Stimulated activated naive CD8-positive, alpha-beta T cell treated with anti-CD3 and anti-CD28 coated beads, Interleukin-15, amount 100 ng/mL, for 72 hours (primary cell): ENCODE measurements at regions not wholly inside any gene's neighbourhood (a gene's known extent, or its start where the extent isn't known, plus 50 kb on each side); places are given as distances from the start of the nearest gene placed in this dataset.

Experiments used
- ATAC-seq: fragments of 150-1000 bp; cut with Tn5 transposase; 2 replicates; pipeline ENCODE4 v1.10.0; 2021; ENCODE audit warnings: mild to moderate bottlenecking, moderate library complexity
- DNase-seq, 2 donors: peaks; one replicate each; pipeline ENCODE4 v3.0.0; 2021 to 2022
- H3K27ac Mint-ChIP-seq, 2 donors: one replicate each; pipeline ENCODE4 v1.8.0; 2022; ENCODE audit warnings: mild to moderate bottlenecking in 2 of 2, mixed read lengths in 2 of 2, moderate library complexity in 2 of 2
- H3K27me3 Mint-ChIP-seq: one replicate; pipeline ENCODE4 v1.8.0; 2022; ENCODE audit warnings: mixed read lengths
- H3K4me1 Mint-ChIP-seq: one replicate; pipeline ENCODE4 v1.8.0; 2022; ENCODE audit warnings: mild to moderate bottlenecking, mixed read lengths
- H3K4me3 Mint-ChIP-seq, 2 donors: one replicate each; pipeline ENCODE4 v1.8.0; 2022; ENCODE audit warnings: mild to moderate bottlenecking in 2 of 2, mixed read lengths in 2 of 2, moderate library complexity in 1 of 2
- H3K9me3 Mint-ChIP-seq, 2 donors: one replicate each; pipeline ENCODE4 v1.8.0; 2022; ENCODE audit warnings: mixed read lengths in 2 of 2

- Mint-ChIP-seq H3K27ac (no peak overlapping the region), H3K4me3 (no peak overlapping the region), H3K9me3 (no peaks in the 10 kb centered on the region), H3K27me3 (peaks cover 22% of the 10 kb centered on the region), H3K4me1 (no peaks in the 10 kb centered on the region)
- DNase-seq (no peak), ATAC-seq (no peak)
Measured at GRCh38 chrX:102067966-102068723, 57.3 kb upstream of the TCEAL2 start.

- peaks cover 8% of the 10 kb centered on the region for H3K27me3 Mint-ChIP-seq
- no peak overlapping the region for H3K27ac Mint-ChIP-seq
- no peak for DNase-seq
- H3K4me1 Mint-ChIP-seq: no peaks in the 10 kb centered on the region
- ATAC-seq: no peak
- H3K4me3 Mint-ChIP-seq: no peak overlapping the region
- H3K9me3 Mint-ChIP-seq: no peaks in the 10 kb centered on the region
Measured at GRCh38 chrX:102063445-102064074, 61.9 kb upstream of the TCEAL2 start.

- Mint-ChIP-seq H3K27ac (no peak overlapping the region), H3K4me1 (no peaks in the 10 kb centered on the region), H3K4me3 (no peak overlapping the region), H3K27me3 (no peaks in the 10 kb centered on the region), H3K9me3 (no peaks in the 10 kb centered on the region)
- DNase-seq: no peak
- ATAC-seq: no peak
Measured at GRCh38 chrX:102044496-102044895, 81.0 kb upstream of the TCEAL2 start.

- H3K4me3 Mint-ChIP-seq: no peak overlapping the region
- no peaks in the 10 kb centered on the region for H3K27me3 Mint-ChIP-seq
- no peaks in the 10 kb centered on the region for H3K9me3 Mint-ChIP-seq
- ATAC-seq (no peak), DNase-seq (no peak)
- no peaks in the 10 kb centered on the region for H3K4me1 Mint-ChIP-seq
- H3K27ac Mint-ChIP-seq: no peak overlapping the region
Measured at GRCh38 chrX:102043380-102043779, 82.1 kb upstream of the TCEAL2 start.

- peaks cover 0 to 7% of the 10 kb centered on the region in 2 donors for H3K9me3 Mint-ChIP-seq
- ATAC-seq: no peak
- no peak overlapping the region for H3K27ac Mint-ChIP-seq
- no peaks in the 10 kb centered on the region for H3K4me1 Mint-ChIP-seq
- H3K27me3 Mint-ChIP-seq: no peaks in the 10 kb centered on the region
- no peak overlapping the region for H3K4me3 Mint-ChIP-seq
- DNase-seq: no peak
Measured at GRCh38 chrX:102042372-102043325, 82.8 kb upstream of the TCEAL2 start.

GRCh38 chrX:102029026-102029425, 96.5 kb upstream of the TCEAL2 start:
- Mint-ChIP-seq H3K4me3 (no peak overlapping the region), H3K27me3 (no peaks in the 10 kb centered on the region), H3K4me1 (no peaks in the 10 kb centered on the region), H3K9me3 (peaks cover 0 to 20% of the 10 kb centered on the region in 2 donors), H3K27ac (no peak overlapping the region)
- DNase-seq: no peak
- ATAC-seq: no peak

- ATAC-seq (no peak), DNase-seq (no peak)
- Mint-ChIP-seq H3K4me3 (no peak overlapping the region), H3K4me1 (no peaks in the 10 kb centered on the region), H3K27ac (no peak overlapping the region), H3K27me3 (no peaks in the 10 kb centered on the region), H3K9me3 (peaks cover 7 to 12% of the 10 kb centered on the region in 2 donors)
Measured at GRCh38 chrX:102018208-102018607, 86.4 kb upstream of the ZMAT1 start.

GRCh38 chrX:102008901-102009300, 77.1 kb upstream of the ZMAT1 start:
- H3K4me1 Mint-ChIP-seq: no peaks in the 10 kb centered on the region
- H3K27ac Mint-ChIP-seq: no peak overlapping the region
- DNase-seq: no peak
- no peaks in the 10 kb centered on the region for H3K27me3 Mint-ChIP-seq
- no peak overlapping the region for H3K4me3 Mint-ChIP-seq
- ATAC-seq: no peak
- no peaks in the 10 kb centered on the region for H3K9me3 Mint-ChIP-seq

- peaks cover 8 to 12% of the 10 kb centered on the region in 2 donors for H3K9me3 Mint-ChIP-seq
- H3K4me3 Mint-ChIP-seq: no peak overlapping the region
- ATAC-seq (no peak), DNase-seq (no peak)
- no peaks in the 10 kb centered on the region for H3K4me1 Mint-ChIP-seq
- H3K27me3 Mint-ChIP-seq: peaks cover 14% of the 10 kb centered on the region
- H3K27ac Mint-ChIP-seq: no peak overlapping the region
Measured at GRCh38 chrX:101999644-102000539, 68.1 kb upstream of the ZMAT1 start.

- ATAC-seq (no peak), DNase-seq (no peak)
- H3K4me1 Mint-ChIP-seq: no peaks in the 10 kb centered on the region
- H3K4me3 Mint-ChIP-seq: no peak overlapping the region
- H3K27ac Mint-ChIP-seq: no peak overlapping the region
- no peaks in the 10 kb centered on the region for H3K27me3 Mint-ChIP-seq
- H3K9me3 Mint-ChIP-seq: no peaks in the 10 kb centered on the region
Measured at GRCh38 chrX:101993335-101993734, 61.5 kb upstream of the ZMAT1 start.

- ATAC-seq (no peak), DNase-seq (no peak)
- H3K4me1 Mint-ChIP-seq: no peaks in the 10 kb centered on the region
- H3K9me3 Mint-ChIP-seq: no peaks in the 10 kb centered on the region
- no peaks in the 10 kb centered on the region for H3K27me3 Mint-ChIP-seq
- peak overlapping the region in 1 of 2 donors; percentile 33 for H3K27ac Mint-ChIP-seq
- no peak overlapping the region for H3K4me3 Mint-ChIP-seq
Measured at GRCh38 chrX:101986586-101986985, 54.8 kb upstream of the ZMAT1 start.
